ENCODE measurements at regions not wholly inside any gene's neighbourhood (a gene's known extent, or its start where the extent isn't known, plus 50 kb on each side); places are given as distances from the start of the nearest gene placed in this dataset.

GRCh38 chr15:29401644-29402043 lies 132.0 kb upstream of the NSMCE3 start:
- TF ChIP-seq CTCF (conservative IDR thresholded peaks at IDR 0.05; ENCODE audit: low read depth, low read length) = no peak
- no peak for TF ChIP-seq EZH2 (IDR thresholded peaks at IDR 0.05; ENCODE audit: borderline replicate concordance, low read depth, low read length, poor library complexity, severe bottlenecking)

Data from A673 (cell line).